ENCODE measurements at regions not wholly inside any gene's neighbourhood (a gene's known extent, or its start where the extent isn't known, plus 50 kb on each side); places are given as distances from the start of the nearest gene placed in this dataset.

- Histone ChIP-seq H3K36me3 (ENCODE audit: control insufficient read depth, insufficient read depth, low read length) (no peaks in the 10 kb centered on the region), H3K4me3 (ENCODE audit: low read depth in 2 of 2, low read length in 2 of 2) (no peak overlapping the region), H3K4me1 (ENCODE audit: control insufficient read depth, insufficient read depth, low read length) (no peaks in the 10 kb centered on the region), H3K9me3 (ENCODE audit: control insufficient read depth, insufficient read depth, low read depth, low read length) (peaks cover 4% of the 10 kb centered on the region; the same call in 1 of the 2 replicates), H3K27me3 (ENCODE audit: control insufficient read depth, insufficient read depth, low read length) (no peaks in the 10 kb centered on the region), H3K27ac (ENCODE audit: low read length) (no peak overlapping the region)
- ChIA-PET CTCF (no interaction called here), POLR2A (no interaction called here)
- no peak for DNase-seq (ENCODE audit: low read depth, low spot score)
- no peak for ATAC-seq
- in situ Hi-C loops (cut with HindIII; ENCODE audit: low pct_unique_long_range_greater_than_20kb, low sequenced_read_pairs): no loop called here
- TF ChIP-seq CTCF (IDR thresholded peaks at IDR 0.05) (no peak), SIN3A (IDR thresholded peaks at IDR 0.05; ENCODE audit: borderline replicate concordance, insufficient read depth, low read depth, low read length) (no peak), POLR2AphosphoS5 (IDR thresholded peaks at IDR 0.05; ENCODE audit: low read depth, low read length) (no peak), TCF7L2 (IDR thresholded peaks at IDR 0.05; ENCODE audit: low read depth, low read length) (no peak), REST (IDR thresholded peaks at IDR 0.05; ENCODE audit: insufficient read depth in 1 of 2, low read depth in 2 of 2, low read length in 1 of 2) (no peak)
- BruUV-seq (replicated peaks): no TSS peak
- intact Hi-C loops (cut with micrococcal nuclease; ENCODE audit: unreplicated experiment): no loop called here
These were observed 319.9 kb downstream of the DYSF start for GRCh38 chr2:71773218-71773617.

GRCh38 chr2:71772510-71773172 is 319.3 kb downstream of the DYSF start:
- no peak for TF ChIP-seq REST (IDR thresholded peaks at IDR 0.05; ENCODE audit: insufficient read depth in 1 of 2, low read depth in 2 of 2, low read length in 1 of 2)
- TF ChIP-seq SIN3A (IDR thresholded peaks at IDR 0.05; ENCODE audit: borderline replicate concordance, insufficient read depth, low read depth, low read length): no peak
- no peak for TF ChIP-seq POLR2AphosphoS5 (IDR thresholded peaks at IDR 0.05; ENCODE audit: low read depth, low read length)
- TF ChIP-seq TCF7L2 (IDR thresholded peaks at IDR 0.05; ENCODE audit: low read depth, low read length): no peak
- no peak for TF ChIP-seq CTCF (IDR thresholded peaks at IDR 0.05)
- intact Hi-C loops (cut with micrococcal nuclease; ENCODE audit: unreplicated experiment): no loop called here
- no peaks in the 10 kb centered on the region for H3K36me3 ChIP-seq (ENCODE audit: control insufficient read depth, insufficient read depth, low read length)
- no peak overlapping the region for H3K4me3 ChIP-seq (ENCODE audit: low read depth in 2 of 2, low read length in 2 of 2)
- CTCF ChIA-PET: no interaction called here
- H3K4me1 ChIP-seq (ENCODE audit: control insufficient read depth, insufficient read depth, low read length): no peaks in the 10 kb centered on the region
- no TSS peak for BruUV-seq (replicated peaks)
- no peak overlapping the region for H3K27ac ChIP-seq (ENCODE audit: low read length)
- in situ Hi-C loops (cut with HindIII; ENCODE audit: low pct_unique_long_range_greater_than_20kb, low sequenced_read_pairs): no loop called here
- DNase-seq (ENCODE audit: low read depth, low spot score): no peak
- peaks cover 4% of the 10 kb centered on the region; the same call in 1 of the 2 replicates for H3K9me3 ChIP-seq (ENCODE audit: control insufficient read depth, insufficient read depth, low read depth, low read length)
- POLR2A ChIA-PET: interaction anchor here (0.6 kb wide), 1 partner anchor 380 kb away, joined by 3 read pairs; no protein-coding TSS in a partner anchor
- no peak for ATAC-seq
- no peaks in the 10 kb centered on the region for H3K27me3 ChIP-seq (ENCODE audit: control insufficient read depth, insufficient read depth, low read length)
